ENCODE measurements at regions not wholly inside any gene's neighbourhood (a gene's known extent, or its start where the extent isn't known, plus 50 kb on each side); places are given as distances from the start of the nearest gene placed in this dataset.

GRCh38 chr16:54586474-54587175 is 300.0 kb upstream of the IRX3 start:
- no peak overlapping the region for H3K4me3 ChIP-seq (ENCODE audit: low read depth, low read length)
- in situ Hi-C loops (cut with HindIII; ENCODE audit: low sequenced_read_pairs): no loop called here
- no peak for TF ChIP-seq CTCF (IDR thresholded peaks at IDR 0.05; ENCODE audit: low read depth, low read length)
- DNase-seq (ENCODE audit: low read depth, low spot score): no peak

DNA sequence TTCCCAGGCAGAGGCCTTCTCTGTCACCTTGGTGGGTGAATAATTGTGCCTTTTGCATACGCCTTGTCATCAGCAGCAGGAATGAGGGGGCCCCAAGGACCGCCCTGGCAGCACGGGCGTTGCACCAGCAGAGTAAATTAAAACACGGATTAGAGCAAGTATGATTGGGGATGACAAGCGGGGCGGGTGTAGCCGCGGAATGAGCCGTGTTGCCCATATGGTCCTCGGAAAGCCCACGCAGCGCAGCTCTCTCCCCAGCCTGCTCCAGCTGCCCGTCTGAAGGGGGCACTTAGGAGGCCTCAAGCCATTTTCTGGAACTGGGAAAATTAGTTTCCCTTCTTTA is 299.4 kb upstream of the IRX3 start:
- no peak overlapping the region for H3K4me3 ChIP-seq (ENCODE audit: low read depth, low read length)
- TF ChIP-seq CTCF (IDR thresholded peaks at IDR 0.05; ENCODE audit: low read depth, low read length): no peak
- in situ Hi-C loops (cut with HindIII; ENCODE audit: low sequenced_read_pairs): no loop called here
- DNase-seq (ENCODE audit: low read depth, low spot score): no peak

GRCh38 chr16:54585094-54585997 is 298.8 kb upstream of the IRX3 start:
- no peak for TF ChIP-seq CTCF (IDR thresholded peaks at IDR 0.05; ENCODE audit: low read depth, low read length)
- in situ Hi-C loops (cut with HindIII; ENCODE audit: low sequenced_read_pairs): no loop called here
- H3K4me3 ChIP-seq (ENCODE audit: low read depth, low read length): no peak overlapping the region
- no peak for DNase-seq (ENCODE audit: low read depth, low spot score)

DNA sequence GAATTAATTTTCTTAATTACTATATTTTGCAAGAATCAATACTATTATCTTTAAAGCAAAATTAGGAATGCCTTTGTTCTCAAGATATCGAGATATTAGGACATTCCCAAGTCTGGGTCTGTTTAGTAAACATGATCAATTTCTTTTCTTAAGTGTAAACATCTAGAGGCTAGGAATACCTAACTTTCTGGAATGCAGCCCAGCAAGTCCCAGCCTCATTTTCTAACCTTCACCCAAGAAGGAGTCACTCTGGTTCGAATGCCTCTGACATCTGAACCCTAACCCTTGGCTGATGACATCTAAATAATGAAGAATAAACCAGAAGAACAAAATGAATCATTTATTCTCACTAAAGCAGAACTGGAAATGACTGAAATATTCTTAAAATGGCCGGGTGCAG is 297.5 kb upstream of the IRX3 start:
- no peak for DNase-seq (ENCODE audit: low read depth, low spot score)
- no peak for TF ChIP-seq CTCF (IDR thresholded peaks at IDR 0.05; ENCODE audit: low read depth, low read length)
- no peak overlapping the region for H3K4me3 ChIP-seq (ENCODE audit: low read depth, low read length)
- in situ Hi-C loops (cut with HindIII; ENCODE audit: low sequenced_read_pairs): no loop called here

DNA sequence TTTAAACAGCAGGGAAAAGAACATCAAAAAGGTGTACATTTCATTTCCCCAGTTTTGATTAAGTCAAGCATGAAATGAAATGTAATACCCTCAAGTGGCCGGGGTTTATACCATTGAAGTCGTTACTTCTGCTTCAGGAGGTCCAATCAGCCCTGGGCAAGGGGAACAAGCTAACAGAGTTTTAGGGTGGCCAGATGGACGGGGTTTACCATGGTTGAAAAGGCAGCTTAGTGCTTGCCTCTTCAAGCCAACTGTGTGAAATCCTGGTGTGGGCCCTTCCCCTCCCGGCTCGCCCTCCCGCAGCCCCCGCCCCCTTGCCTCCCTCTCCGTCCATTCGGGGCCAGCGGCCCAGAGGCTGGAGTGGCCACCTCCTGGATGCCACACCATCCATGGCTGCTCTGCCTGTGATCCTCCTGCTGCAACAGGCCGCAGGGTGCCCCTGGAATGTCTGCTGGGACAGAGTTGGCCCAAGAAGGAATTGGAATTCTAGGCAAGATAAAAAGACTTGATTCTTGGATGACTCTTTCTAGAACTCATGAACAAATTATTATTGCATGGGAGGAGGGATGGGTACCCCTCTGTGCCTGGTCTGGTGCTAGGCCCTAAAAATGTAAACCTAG is 296.2 kb upstream of the IRX3 start:
- in situ Hi-C loops (cut with HindIII; ENCODE audit: low sequenced_read_pairs): no loop called here
- DNase-seq (ENCODE audit: low read depth, low spot score): no peak
- no peak overlapping the region for H3K4me3 ChIP-seq (ENCODE audit: low read depth, low read length)
- no peak for TF ChIP-seq CTCF (IDR thresholded peaks at IDR 0.05; ENCODE audit: low read depth, low read length)

DNA sequence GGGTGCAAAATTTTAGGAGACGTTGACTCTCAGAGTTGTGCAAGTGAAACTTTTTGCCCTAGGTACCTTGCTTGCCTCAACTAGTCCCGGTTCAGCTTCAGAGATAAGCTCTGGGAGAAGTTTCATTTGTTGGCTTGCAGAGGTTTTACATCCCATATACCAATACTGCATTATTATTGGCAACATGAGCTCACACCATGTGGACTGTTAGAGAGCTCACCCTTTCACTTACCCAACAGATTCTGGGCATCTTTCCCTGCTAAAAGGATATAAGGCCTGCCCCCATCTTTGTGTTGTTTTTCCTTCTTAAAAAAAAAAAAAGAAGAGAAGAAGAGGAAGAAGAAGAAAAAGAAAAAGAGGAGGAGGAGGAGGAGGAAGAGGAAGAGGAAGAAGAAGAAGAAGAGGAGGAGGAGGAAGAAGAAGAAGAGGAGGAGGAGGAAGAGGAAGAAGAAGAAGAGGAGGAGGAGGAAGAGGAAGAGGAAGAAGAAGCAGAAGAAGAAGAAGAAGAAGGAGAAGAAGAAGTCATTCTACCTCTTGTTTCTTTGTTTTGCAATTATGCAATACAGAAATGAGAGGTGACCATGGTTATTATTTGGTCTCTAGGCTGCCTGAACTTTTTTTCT is 292.6 kb upstream of the IRX3 start:
- in situ Hi-C loops (cut with HindIII; ENCODE audit: low sequenced_read_pairs): no loop called here

More for the DNA sequence above, 292.6 kb upstream of the IRX3 start:
- no peak for DNase-seq (ENCODE audit: low read depth, low spot score)
- no peak for TF ChIP-seq CTCF (IDR thresholded peaks at IDR 0.05; ENCODE audit: low read depth, low read length)
- H3K4me3 ChIP-seq (ENCODE audit: low read depth, low read length): no peak overlapping the region

Measured in astrocyte of the spinal cord (primary cell).